ENCODE measurements at regions not wholly inside any gene's neighbourhood (a gene's known extent, or its start where the extent isn't known, plus 50 kb on each side); places are given as distances from the start of the nearest gene placed in this dataset.

DNA sequence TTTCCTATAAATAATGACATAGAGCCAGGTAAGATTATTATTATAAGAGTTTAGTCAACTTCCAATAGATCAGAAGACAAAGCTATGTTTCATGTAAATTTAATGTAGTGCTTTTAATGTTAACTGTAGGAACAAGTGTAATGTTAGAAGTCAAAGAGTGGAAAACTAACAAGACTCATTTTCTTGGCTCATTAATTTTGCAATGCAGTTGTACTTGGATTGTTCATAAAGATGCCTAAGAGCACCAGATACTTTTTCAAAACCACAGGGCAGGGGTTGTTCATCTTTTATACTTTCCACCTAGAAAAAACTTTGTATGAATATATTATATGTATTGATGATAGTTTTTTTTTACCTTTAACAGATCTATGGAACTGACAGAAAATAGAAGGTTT is 1705.3 kb upstream of the CDH9 start (continued):
- TF ChIP-seq CREB5 (CRISPR knock-in tag; IDR thresholded peaks at IDR 0.05; ENCODE audit: low read depth) (no peak), ZFP3 (CRISPR knock-in tag; IDR thresholded peaks at IDR 0.05) (no peak), TCF4 (CRISPR knock-in tag; IDR thresholded peaks at IDR 0.05; ENCODE audit: borderline replicate concordance) (no peak)
- TF ChIP-seq, protein P1, sequence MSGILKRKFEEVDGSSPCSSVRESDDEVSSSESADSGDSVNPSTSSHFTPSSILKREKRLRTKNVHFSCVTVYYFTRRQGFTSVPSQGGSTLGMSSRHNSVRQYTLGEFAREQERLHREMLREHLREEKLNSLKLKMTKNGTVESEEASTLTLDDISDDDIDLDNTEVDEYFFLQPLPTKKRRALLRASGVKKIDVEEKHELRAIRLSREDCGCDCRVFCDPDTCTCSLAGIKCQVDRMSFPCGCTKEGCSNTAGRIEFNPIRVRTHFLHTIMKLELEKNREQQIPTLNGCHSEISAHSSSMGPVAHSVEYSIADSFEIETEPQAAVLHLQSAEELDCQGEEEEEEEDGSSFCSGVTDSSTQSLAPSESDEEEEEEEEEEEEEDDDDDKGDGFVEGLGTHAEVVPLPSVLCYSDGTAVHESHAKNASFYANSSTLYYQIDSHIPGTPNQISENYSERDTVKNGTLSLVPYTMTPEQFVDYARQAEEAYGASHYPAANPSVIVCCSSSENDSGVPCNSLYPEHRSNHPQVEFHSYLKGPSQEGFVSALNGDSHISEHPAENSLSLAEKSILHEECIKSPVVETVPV (CRISPR knock-in tag; IDR thresholded peaks at IDR 0.05), result no peak

GRCh38 chr5:28743025-28743715 is 1704.8 kb upstream of the CDH9 start:
- TF ChIP-seq, protein P1 (CRISPR knock-in tag; IDR thresholded peaks at IDR 0.05), result no peak
- no peak for TF ChIP-seq RARB (CRISPR knock-in tag; IDR thresholded peaks at IDR 0.05)
- no peak for TF ChIP-seq PATZ1 (CRISPR knock-in tag; IDR thresholded peaks at IDR 0.05; ENCODE audit: borderline replicate concordance)
- TF ChIP-seq TOX (CRISPR knock-in tag; IDR thresholded peaks at IDR 0.05; ENCODE audit: borderline replicate concordance), result no peak
- no peak for TF ChIP-seq PPARA (CRISPR knock-in tag; IDR thresholded peaks at IDR 0.05; ENCODE audit: borderline replicate concordance)
- no peak for TF ChIP-seq ZNF565 (CRISPR knock-in tag; conservative IDR thresholded peaks at IDR 0.05; ENCODE audit: low read depth)
- no peak for ATAC-seq

DNA sequence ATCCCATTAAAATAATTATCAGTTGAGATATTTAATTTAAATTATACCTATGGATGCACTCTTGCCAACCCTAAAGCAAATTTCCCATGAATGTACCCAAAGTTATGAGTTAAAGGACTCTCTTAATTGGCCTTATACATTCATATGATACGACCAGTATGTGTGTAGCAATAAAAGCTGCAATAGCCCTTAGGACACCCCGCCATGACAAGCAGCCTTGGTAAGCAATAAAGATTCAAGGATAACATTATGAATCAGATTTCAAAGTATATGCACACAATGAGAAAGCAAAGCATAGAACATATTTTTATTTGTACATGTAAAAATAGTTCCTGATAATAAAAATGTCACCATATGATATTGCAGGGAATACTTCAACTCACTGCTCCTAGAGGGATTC is 1699.3 kb upstream of the CDH9 start:
- no peak for ATAC-seq
- TF ChIP-seq SNAI2 (CRISPR knock-in tag; IDR thresholded peaks at IDR 0.05) (no peak), ZNF565 (CRISPR knock-in tag; conservative IDR thresholded peaks at IDR 0.05; ENCODE audit: low read depth) (no peak), ZFP3 (CRISPR knock-in tag; IDR thresholded peaks at IDR 0.05) (no peak), BACH2 (CRISPR knock-in tag; IDR thresholded peaks at IDR 0.05; ENCODE audit: borderline replicate concordance) (no peak), PPARA (CRISPR knock-in tag; IDR thresholded peaks at IDR 0.05; ENCODE audit: borderline replicate concordance) (no peak), GLIS3 (CRISPR knock-in tag; IDR thresholded peaks at IDR 0.05) (no peak), ZFP30 (CRISPR knock-in tag; IDR thresholded peaks at IDR 0.05) (no peak), ZNF70 (CRISPR knock-in tag; IDR thresholded peaks at IDR 0.05) (no peak), CREB5 (CRISPR knock-in tag; IDR thresholded peaks at IDR 0.05; ENCODE audit: low read depth) (no peak)

- ATAC-seq, result no peak
- TF ChIP-seq PPARA (CRISPR knock-in tag; IDR thresholded peaks at IDR 0.05; ENCODE audit: borderline replicate concordance), result no peak
- TF ChIP-seq PATZ1 (CRISPR knock-in tag; IDR thresholded peaks at IDR 0.05; ENCODE audit: borderline replicate concordance), result no peak
- no peak for TF ChIP-seq CREB5 (CRISPR knock-in tag; IDR thresholded peaks at IDR 0.05; ENCODE audit: low read depth)
- TF ChIP-seq RARB (CRISPR knock-in tag; IDR thresholded peaks at IDR 0.05), result no peak
These were observed 1698.8 kb upstream of the CDH9 start for GRCh38 chr5:28737222-28737621.

Data from SK-N-SH treated with all-trans-retinoic acid at 6 μM for 48 hours (cell line).